DMS79 (cell line): ENCODE measurements at regions not wholly inside any gene's neighbourhood (a gene's known extent, or its start where the extent isn't known, plus 50 kb on each side); places are given as distances from the start of the nearest gene placed in this dataset.

Experiments used
- DNase-seq: peaks from one replicate; lab custom pipeline; 2025; lab: John Stamatoyannopoulos, UW

GRCh38 chr11:116557282-116557681 lies 215.5 kb downstream of the BUD13 start:
- DNase-seq = no peak

GRCh38 chr11:116556483-116556882 lies 216.3 kb downstream of the BUD13 start:
- DNase-seq = no peak

- no peak for DNase-seq
Observed at GRCh38 chr11:116553482-116553881, 219.3 kb downstream of the BUD13 start.

- DNase-seq = no peak
Observed at GRCh38 chr11:116551576-116551975, 221.2 kb downstream of the BUD13 start.

- no peak for DNase-seq
Observed at GRCh38 chr11:116548256-116548655, 224.5 kb downstream of the BUD13 start.

- DNase-seq = no peak
Observed at GRCh38 chr11:116547571-116547970, 225.2 kb downstream of the BUD13 start.

GRCh38 chr11:116545912-116546311 lies 226.9 kb downstream of the BUD13 start:
- no peak for DNase-seq

GRCh38 chr11:116544721-116545120 lies 228.1 kb downstream of the BUD13 start:
- DNase-seq = no peak

GRCh38 chr11:116543911-116544475 lies 228.8 kb downstream of the BUD13 start:
- no peak for DNase-seq

GRCh38 chr11:116543099-116543498 lies 229.7 kb downstream of the BUD13 start:
- DNase-seq = no peak

GRCh38 chr11:116542406-116542805 lies 230.4 kb downstream of the BUD13 start:
- no peak for DNase-seq

- DNase-seq = no peak
Observed at GRCh38 chr11:116541460-116541859, 231.3 kb downstream of the BUD13 start.

- no peak for DNase-seq
Observed at GRCh38 chr11:116540645-116541304, 232.0 kb downstream of the BUD13 start.

GRCh38 chr11:116539836-116540418 lies 232.9 kb downstream of the BUD13 start:
- DNase-seq = no peak

- DNase-seq = no peak
Observed at GRCh38 chr11:116539211-116539610, 233.6 kb downstream of the BUD13 start.

- DNase-seq = no peak
Observed at GRCh38 chr11:116538677-116539076, 234.1 kb downstream of the BUD13 start.

GRCh38 chr11:116537709-116538108 lies 235.1 kb downstream of the BUD13 start:
- no peak for DNase-seq

- DNase-seq = no peak
Observed at GRCh38 chr11:116537121-116537520, 235.7 kb downstream of the BUD13 start.

GRCh38 chr11:116536416-116536815 lies 236.4 kb downstream of the BUD13 start:
- no peak for DNase-seq

GRCh38 chr11:116535994-116536393 lies 236.8 kb downstream of the BUD13 start:
- DNase-seq = no peak

- no peak for DNase-seq
Observed at GRCh38 chr11:116535120-116535519, 237.7 kb downstream of the BUD13 start.

- DNase-seq = no peak
Observed at GRCh38 chr11:116534270-116534975, 238.4 kb downstream of the BUD13 start.

GRCh38 chr11:116533186-116533825 lies 239.5 kb downstream of the BUD13 start:
- DNase-seq = no peak
